GM12878 (cell line): ENCODE measurements at regions not wholly inside any gene's neighbourhood (a gene's known extent, or its start where the extent isn't known, plus 50 kb on each side); places are given as distances from the start of the nearest gene placed in this dataset.

Experiments used
- ATF3 ChIP-seq: IDR thresholded peaks from 2 replicates; pipeline ENCODE4 v1.6.1; 2011; ENCODE audit warnings: low read depth, mild to moderate bottlenecking, low read length, moderate library complexity, borderline replicate concordance; ENCODE audit errors: extremely low read depth
- BRCA1 ChIP-seq: IDR thresholded peaks from 2 replicates; pipeline ENCODE4 v1.6.1; 2011; ENCODE audit warnings: low read depth, low read length, improper control_type of control experiment
- CTCF ChIP-seq, 3 experiments: IDR thresholded peaks in 2 of 3; conservative IDR thresholded peaks in 1 of 3; 2 replicates each; pipeline ENCODE4 v1.5.1; 2011; ENCODE audit warnings: low read depth in 3 of 3, low read length in 3 of 3, mild to moderate bottlenecking in 3 of 3, control low read depth in 2 of 3, moderate library complexity in 2 of 3, inconsistent platforms in 1 of 3, mixed read lengths in 1 of 3; ENCODE audit not compliant: control insufficient read depth in 2 of 3, insufficient read depth in 1 of 3; ENCODE audit errors: extremely low read depth in 1 of 3
- DPF2 ChIP-seq: fragments of 450-650 bp; IDR thresholded peaks from 2 replicates; pipeline ENCODE4 v1.6.1; 2017; ENCODE audit warnings: mild to moderate bottlenecking
- GABPA ChIP-seq: IDR thresholded peaks from 2 replicates; pipeline ENCODE4 v1.6.1; 2014; ENCODE audit warnings: antibody characterized with exemption, low read depth, mild to moderate bottlenecking, inconsistent platforms
- HDAC2 ChIP-seq: fragments of 200-600 bp; sonication (generic); IDR thresholded peaks from 2 replicates; pipeline ENCODE4 v1.6.1; 2017
- IKZF2 ChIP-seq, 2 experiments: fragments of 450-650 bp; IDR thresholded peaks; 2 replicates each; pipeline ENCODE4 v1.6.1; 2017; ENCODE audit warnings: mild to moderate bottlenecking in 2 of 2, moderate library complexity in 2 of 2
- MXI1 ChIP-seq: fragments of 150-350 bp; IDR thresholded peaks from 2 replicates; pipeline ENCODE4 v1.6.1; 2011; ENCODE audit warnings: low read depth, mild to moderate bottlenecking, inconsistent platforms, low read length, improper control_type of control experiment
- NR2C2 ChIP-seq: IDR thresholded peaks from 2 replicates; pipeline ENCODE4 v1.6.1; 2011; ENCODE audit warnings: borderline replicate concordance, low read depth; ENCODE audit not compliant: control insufficient read depth, insufficient read length
- POLR2A ChIP-seq: IDR thresholded peaks from 2 replicates; pipeline ENCODE4 v1.6.1; 2011; ENCODE audit warnings: low read depth, mild to moderate bottlenecking, low read length
- SMARCA5 ChIP-seq: fragments of 450-650 bp; IDR thresholded peaks from 2 replicates; pipeline ENCODE4 v1.6.1; 2017; ENCODE audit warnings: mild to moderate bottlenecking
- SRF ChIP-seq, 2 experiments: IDR thresholded peaks; 2 replicates each; pipeline ENCODE4 v1.6.1; 2011; ENCODE audit warnings: low read depth in 2 of 2, low read length in 2 of 2, mild to moderate bottlenecking in 1 of 2, moderate library complexity in 1 of 2
- YY1 ChIP-seq: IDR thresholded peaks from 2 replicates; pipeline ENCODE4 v1.6.1; 2011; ENCODE audit warnings: low read depth, mild to moderate bottlenecking, low read length
- ZBTB33 ChIP-seq: fragments of 450-650 bp; IDR thresholded peaks from 2 replicates; pipeline ENCODE4 v1.6.1; 2017; ENCODE audit warnings: mild to moderate bottlenecking

- TF ChIP-seq SMARCA5 (no peak), YY1 (no peak), ZBTB33 (no peak), BRCA1 (no peak), GABPA (no peak), MXI1 (no peak), CTCF (IDR thresholded peaks at IDR 0.05 in 2 of 3, conservative IDR thresholded peaks at IDR 0.05 in 1 of 3; ENCODE audit: control insufficient read depth in 2 of 3, extremely low read depth in 1 of 3, insufficient read depth in 1 of 3, low read depth in 3 of 3, low read length in 3 of 3) (no peak), POLR2A (no peak), IKZF2 (IDR thresholded peaks at IDR 0.05) (no peak), ATF3 (no peak), HDAC2 (no peak), SRF (IDR thresholded peaks at IDR 0.05; ENCODE audit: low read depth in 2 of 2, low read length in 2 of 2) (no peak), NR2C2 (no peak), DPF2 (no peak)
Measured at GRCh38 chr4:173469622-173470021, 60.4 kb downstream of the HAND2 start.
